Smooth muscle cell (in vitro differentiated cells): ENCODE measurements at regions not wholly inside any gene's neighbourhood (a gene's known extent, or its start where the extent isn't known, plus 50 kb on each side); places are given as distances from the start of the nearest gene placed in this dataset.

Experiments used
- DNase-seq: peaks from one replicate; lab custom pipeline; 2025; ENCODE audit not compliant: unreplicated experiment; lab: John Stamatoyannopoulos, UW
- H2AFZ ChIP-seq: fragments of 200-600 bp; sonication (generic); 2 replicates; pipeline ENCODE4 v1.6.0; 2016; ENCODE audit warnings: antibody characterized with exemption, low read depth, mild to moderate bottlenecking
- H3F3A ChIP-seq: fragments of 200-600 bp; sonication (generic); 2 replicates; pipeline ENCODE4 v1.6.0; 2017; ENCODE audit warnings: antibody characterized with exemption, low read depth
- H3K27ac ChIP-seq: fragments of 200-600 bp; sonication (generic); 2 replicates; pipeline ENCODE4 v1.5.1; 2016; ENCODE audit warnings: low read depth, mild to moderate bottlenecking
- H3K27me3 ChIP-seq: fragments of 200-600 bp; sonication (generic); 2 replicates; pipeline ENCODE4 v1.6.1; 2016; ENCODE audit warnings: low read depth, mild to moderate bottlenecking
- H3K36me3 ChIP-seq: fragments of 200-600 bp; sonication (generic); 2 replicates; pipeline ENCODE4 v1.5.1; 2016; ENCODE audit warnings: low read depth
- H3K4me1 ChIP-seq: fragments of 200-600 bp; sonication (generic); 2 replicates; pipeline ENCODE4 v1.5.1; 2016; ENCODE audit warnings: low read depth
- H3K4me2 ChIP-seq: fragments of 200-600 bp; sonication (generic); 2 replicates; pipeline ENCODE4 v1.6.0; 2016; ENCODE audit warnings: mild to moderate bottlenecking
- H3K4me3 ChIP-seq: fragments of 200-600 bp; sonication (generic); 2 replicates; pipeline ENCODE4 v1.5.1; 2016; ENCODE audit warnings: mild to moderate bottlenecking
- H3K79me2 ChIP-seq: fragments of 200-600 bp; sonication (generic); 2 replicates; pipeline ENCODE4 v1.6.0; 2016; ENCODE audit warnings: low read depth, mild to moderate bottlenecking
- H3K9ac ChIP-seq: fragments of 200-600 bp; sonication (generic); 2 replicates; pipeline ENCODE4 v1.6.0; 2016; ENCODE audit warnings: low read depth
- H3K9me3 ChIP-seq: fragments of 200-600 bp; sonication (generic); replicated peaks from 2 replicates; pipeline ENCODE4 v1.5.1; 2016; ENCODE audit warnings: low read depth
- H4K20me1 ChIP-seq: fragments of 200-600 bp; sonication (generic); 2 replicates; pipeline ENCODE4 v1.6.0; 2016; ENCODE audit warnings: low read depth
- CTCF ChIP-seq: fragments of 200-600 bp; sonication (generic); IDR thresholded peaks from 2 replicates; pipeline ENCODE4 v1.5.1; 2017; ENCODE audit warnings: borderline replicate concordance, mild to moderate bottlenecking, antibody characterized with exemption; ENCODE audit not compliant: insufficient read depth, poor library complexity, severe bottlenecking
- WGBS: methylation state at CpG from one replicate; pipeline ENCODE4 v1.1.7; 2016; ENCODE audit warnings: low lambda C conversion rate; 5-methylcytosine and 5-hydroxymethylcytosine counted together

GRCh38 chr5:61821561-61821960 is 484.4 kb upstream of the KIF2A start:
- peaks cover 2% of the 10 kb centered on the region for H3K4me1 ChIP-seq
- no peak overlapping the region for H3K4me2 ChIP-seq
- H3K27ac ChIP-seq: no peak overlapping the region
- TF ChIP-seq CTCF: no peak
- H3K4me3 ChIP-seq: no peak overlapping the region
- no peak for DNase-seq
- 95% methylated on average over 2 of the region's 2 CpGs for WGBS
- H3K9ac ChIP-seq: no peak overlapping the region
- H2AFZ ChIP-seq: no peak overlapping the region
- H3K9me3 ChIP-seq: no peaks in the 10 kb centered on the region
- no peaks in the 10 kb centered on the region for H3K79me2 ChIP-seq
- no peaks in the 10 kb centered on the region for H3K36me3 ChIP-seq
- no peaks in the 10 kb centered on the region for H4K20me1 ChIP-seq
- H3K27me3 ChIP-seq: no peaks in the 10 kb centered on the region
- H3F3A ChIP-seq: no peaks in the 10 kb centered on the region

DNA sequence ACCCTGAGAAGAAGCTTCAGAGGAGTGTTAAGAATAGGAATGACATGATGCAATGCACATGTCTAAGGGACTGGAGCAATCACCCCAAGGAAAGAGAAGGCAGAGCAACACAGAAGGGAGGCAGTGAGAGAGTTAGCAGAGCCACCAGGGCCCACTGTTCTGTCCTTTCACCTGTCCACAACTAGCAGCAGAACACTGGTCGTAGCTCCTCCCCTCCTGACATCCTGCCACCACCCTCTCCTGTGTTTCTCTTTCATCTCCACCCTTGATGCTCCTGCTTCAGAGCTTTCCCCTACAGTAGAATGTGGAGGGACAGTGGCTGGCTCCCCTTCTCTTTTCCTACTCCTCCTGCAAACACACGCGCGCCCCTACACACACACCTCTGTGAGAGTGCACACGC is 483.4 kb upstream of the KIF2A start:
- Histone ChIP-seq H3K9ac (no peak overlapping the region), H3K9me3 (no peaks in the 10 kb centered on the region), H3K79me2 (no peaks in the 10 kb centered on the region), H3K4me1 (peaks cover under 1% of the 10 kb centered on the region), H4K20me1 (no peaks in the 10 kb centered on the region), H3F3A (no peaks in the 10 kb centered on the region), H3K4me3 (no peak overlapping the region), H3K4me2 (no peak overlapping the region), H3K36me3 (no peaks in the 10 kb centered on the region), H2AFZ (no peak overlapping the region), H3K27ac (no peak overlapping the region), H3K27me3 (no peaks in the 10 kb centered on the region)
- DNase-seq: no peak
- no peak for TF ChIP-seq CTCF
- WGBS: 96% methylated on average over 5 of the region's 5 CpGs

DNA sequence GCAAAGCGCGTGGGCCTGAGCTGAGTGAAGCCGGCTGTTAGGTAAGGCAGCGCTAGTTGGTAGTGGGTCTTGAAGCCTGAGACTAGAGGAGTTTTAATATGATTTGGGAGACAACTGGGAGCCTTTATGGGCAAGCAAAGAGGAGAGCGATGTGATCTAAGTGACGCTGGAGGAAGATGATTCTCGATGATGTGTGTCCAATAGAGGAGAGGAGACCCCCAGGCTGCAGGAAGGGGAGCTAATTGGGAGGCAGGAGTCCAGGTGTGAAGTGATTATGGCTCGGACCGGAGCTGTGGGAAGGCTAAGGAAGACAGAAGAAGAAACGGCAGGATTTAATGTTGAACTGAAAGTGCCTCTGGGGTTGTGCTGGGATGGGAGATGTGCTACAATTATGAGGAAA is 482.9 kb upstream of the KIF2A start:
- Histone ChIP-seq H3F3A (no peaks in the 10 kb centered on the region), H3K36me3 (no peaks in the 10 kb centered on the region), H2AFZ (no peak overlapping the region), H3K27me3 (no peaks in the 10 kb centered on the region), H4K20me1 (no peaks in the 10 kb centered on the region), H3K9ac (no peak overlapping the region), H3K27ac (no peak overlapping the region), H3K4me3 (no peak overlapping the region), H3K4me1 (no peaks in the 10 kb centered on the region), H3K9me3 (no peaks in the 10 kb centered on the region), H3K79me2 (no peaks in the 10 kb centered on the region), H3K4me2 (no peak overlapping the region)
- DNase-seq: no peak
- WGBS: 97% methylated on average over 10 of the region's 10 CpGs
- TF ChIP-seq CTCF: no peak

DNA sequence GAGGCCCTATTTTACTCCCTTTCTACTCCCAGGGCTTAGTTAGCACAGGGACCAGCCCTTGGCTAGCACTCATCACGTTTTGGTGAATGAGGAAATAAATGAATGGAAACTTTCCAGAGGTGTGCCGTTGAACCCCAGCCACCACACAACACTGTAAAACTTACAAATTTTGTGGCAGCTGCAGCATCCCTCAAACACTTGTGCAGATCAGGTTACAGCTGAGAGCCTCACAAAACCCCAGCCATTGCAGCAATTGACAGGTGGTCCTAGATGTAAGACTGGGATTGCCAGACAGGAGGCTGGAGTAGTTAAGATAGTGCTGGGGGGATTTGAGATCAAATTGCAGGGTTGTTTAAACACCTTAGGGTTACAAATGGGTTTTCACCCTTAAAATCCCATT is 482.2 kb upstream of the KIF2A start:
- Histone ChIP-seq H4K20me1 (no peaks in the 10 kb centered on the region), H3K79me2 (no peaks in the 10 kb centered on the region), H3K4me3 (no peak overlapping the region), H3K27me3 (no peaks in the 10 kb centered on the region), H3K4me2 (no peak overlapping the region), H2AFZ (no peak overlapping the region), H3K9ac (no peak overlapping the region), H3F3A (no peaks in the 10 kb centered on the region), H3K27ac (no peak overlapping the region), H3K36me3 (no peaks in the 10 kb centered on the region), H3K9me3 (no peaks in the 10 kb centered on the region), H3K4me1 (no peaks in the 10 kb centered on the region)
- DNase-seq: no peak
- WGBS: 57% methylated on average over 2 of the region's 2 CpGs
- no peak for TF ChIP-seq CTCF
